Ramos (cell line): ENCODE measurements at regions not wholly inside any gene's neighbourhood (a gene's known extent, or its start where the extent isn't known, plus 50 kb on each side); places are given as distances from the start of the nearest gene placed in this dataset.
"Not testable (repeated sequence)": the region's sequence is repeated elsewhere in the genome, so short reads cannot be mapped to it uniquely, and the experiment has no call there.

Experiments
- in situ Hi-C: fragments of 300-500 bp; cut with MboI; formaldehyde crosslinking; loops from one replicate; pipeline ENCODE4 v1.14.3; 2022; ENCODE audit warnings: low sequenced_read_pairs; ENCODE audit not compliant: unreplicated experiment

DNA sequence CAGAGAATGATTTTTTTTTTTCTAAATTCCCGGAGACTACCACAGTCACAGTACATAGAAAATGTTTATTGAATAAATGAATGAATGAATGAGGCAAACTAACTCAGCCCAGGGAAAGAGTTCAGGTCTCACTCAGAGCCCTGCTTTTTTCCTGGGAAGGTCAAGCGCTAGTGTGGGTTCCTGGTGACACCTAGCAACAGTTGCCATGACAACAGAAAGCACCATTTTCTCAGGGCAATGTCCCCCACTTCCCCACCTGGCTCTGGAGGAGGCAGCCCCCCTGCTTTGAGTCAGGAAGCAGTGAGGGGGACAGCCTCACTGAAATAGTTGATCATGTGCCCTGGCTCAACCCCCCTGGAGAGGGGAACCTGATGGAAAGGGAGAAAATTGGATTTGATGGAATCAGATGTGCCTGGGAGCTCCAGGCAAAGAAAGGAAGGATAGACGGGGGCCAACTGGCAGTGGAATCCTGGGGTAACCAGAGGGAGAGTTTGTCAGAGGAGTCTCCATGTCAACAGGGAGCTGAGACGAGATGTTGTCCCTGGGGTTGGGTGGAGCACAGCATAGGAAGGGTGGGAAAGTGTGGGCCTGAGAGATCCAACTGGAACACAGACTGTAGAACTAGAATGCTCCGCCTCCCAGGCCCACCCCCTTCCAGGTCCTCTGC is 242.2 kb upstream of the CCL2 start:
- in situ Hi-C loops = no loop called here

DNA sequence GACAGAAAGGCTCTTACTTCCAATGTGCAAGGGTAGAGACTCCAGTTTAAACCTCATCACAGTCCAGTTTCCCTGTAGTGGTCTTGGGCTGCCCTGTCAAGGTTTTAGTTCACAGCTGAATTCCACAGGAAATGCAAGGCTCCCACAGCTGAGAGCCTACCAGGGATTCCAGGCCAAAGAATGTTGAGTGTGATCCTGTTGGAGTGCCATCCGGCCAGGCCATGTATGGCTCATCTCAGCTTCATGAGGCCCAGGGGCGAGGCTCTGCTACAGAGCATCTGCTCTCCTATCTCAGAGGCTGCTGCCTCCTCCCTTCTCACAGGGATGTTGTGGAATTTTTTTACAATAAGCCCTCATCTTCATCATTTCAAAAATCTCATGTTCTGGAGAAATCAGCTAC is 239.8 kb upstream of the CCL2 start:
- in situ Hi-C loops = no loop called here

DNA sequence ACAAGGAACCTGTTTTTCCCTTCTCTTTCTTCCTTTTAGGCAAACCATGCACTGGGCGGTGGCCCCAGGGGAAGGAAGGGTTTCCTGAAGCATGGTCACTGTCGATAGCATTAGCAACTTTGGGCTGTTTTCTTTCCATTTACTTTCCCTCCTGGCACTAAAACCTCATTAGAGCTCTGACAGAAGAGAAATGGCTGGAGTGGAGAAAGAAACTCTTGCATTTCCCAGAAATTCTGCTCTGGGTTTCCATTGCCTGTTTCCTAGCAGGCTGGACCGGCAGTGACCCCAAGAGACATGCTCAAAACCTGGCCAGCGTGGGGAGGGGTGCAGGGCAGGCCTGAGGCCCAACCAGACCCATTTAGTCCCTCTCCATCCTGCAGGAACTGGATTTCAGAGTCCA is 230.7 kb upstream of the CCL2 start:
- in situ Hi-C loops = no loop called here

DNA sequence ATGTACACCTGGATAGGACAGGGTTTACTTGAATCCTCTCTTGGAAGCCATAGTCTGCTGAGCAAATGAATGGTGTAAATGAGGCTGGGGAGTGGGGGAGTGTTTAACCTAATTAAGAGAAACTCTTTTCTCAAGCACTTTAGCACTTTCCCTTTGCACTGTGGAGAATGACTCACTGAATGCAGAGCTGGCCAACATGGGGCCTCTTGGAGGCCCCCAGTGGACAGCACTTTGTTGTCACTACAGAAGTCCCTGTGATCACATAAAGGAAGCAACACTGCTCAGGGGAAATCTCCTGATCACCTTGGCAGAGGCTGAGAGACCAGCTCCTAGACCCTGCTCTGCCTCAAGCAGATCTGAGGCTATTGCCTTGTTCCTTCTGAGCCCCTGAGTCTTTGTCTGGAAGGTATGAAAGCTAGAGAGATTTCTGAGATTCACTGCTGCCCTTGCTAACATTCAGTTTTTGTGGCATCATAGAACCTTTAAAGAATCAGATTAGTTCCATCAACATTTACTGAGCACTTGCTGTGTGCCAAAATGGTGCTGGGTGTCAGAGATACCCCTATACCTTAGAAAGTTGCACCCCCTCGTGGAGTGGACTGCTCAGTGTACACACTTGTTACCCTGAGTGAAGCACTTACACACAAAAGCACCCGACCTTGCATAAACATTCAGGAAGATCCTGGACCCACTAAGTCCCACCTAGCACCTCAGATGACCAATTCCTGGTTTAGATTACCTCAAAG is 230.1 kb upstream of the CCL2 start:
- in situ Hi-C loops = no loop called here

DNA sequence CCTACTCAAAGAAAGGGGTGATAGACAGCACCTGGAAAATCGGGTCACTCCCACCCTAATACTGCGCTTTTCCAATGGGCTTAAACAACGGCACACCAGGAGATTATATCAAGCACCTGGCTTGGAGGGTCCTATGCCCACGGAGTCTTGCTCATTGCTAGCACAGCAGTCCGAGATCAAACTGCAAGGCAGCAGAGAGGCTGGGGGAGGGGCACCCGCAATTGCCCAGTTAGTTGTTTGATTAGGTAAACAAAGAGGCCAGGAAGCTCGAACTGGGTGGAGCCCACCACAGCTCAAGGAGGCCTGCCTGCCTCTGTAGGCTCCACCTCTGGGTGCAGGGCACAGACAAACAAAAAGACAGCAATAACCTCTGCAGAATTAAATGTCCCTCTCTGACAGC is 224.5 kb upstream of the CCL2 start:
- in situ Hi-C loops = not testable (repeated sequence)

DNA sequence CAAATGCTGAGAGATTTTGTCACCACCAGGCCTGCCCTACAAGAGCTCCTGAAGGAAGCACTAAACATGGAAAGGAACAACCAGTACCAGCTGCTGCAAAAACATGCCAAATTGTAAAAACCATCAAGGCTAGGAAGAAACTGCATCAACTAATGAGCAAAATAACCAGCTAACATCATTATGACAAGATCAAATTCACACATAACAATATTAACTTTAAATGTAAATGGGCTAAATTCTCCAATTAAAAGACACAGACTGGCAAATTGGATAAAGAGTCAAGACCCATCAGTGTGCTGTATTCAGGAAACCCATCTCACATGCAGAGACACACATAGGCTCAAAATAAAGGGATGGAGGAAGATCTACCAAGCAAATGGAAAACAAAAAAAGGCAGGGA is 222.8 kb upstream of the CCL2 start:
- in situ Hi-C loops = not testable (repeated sequence)

DNA sequence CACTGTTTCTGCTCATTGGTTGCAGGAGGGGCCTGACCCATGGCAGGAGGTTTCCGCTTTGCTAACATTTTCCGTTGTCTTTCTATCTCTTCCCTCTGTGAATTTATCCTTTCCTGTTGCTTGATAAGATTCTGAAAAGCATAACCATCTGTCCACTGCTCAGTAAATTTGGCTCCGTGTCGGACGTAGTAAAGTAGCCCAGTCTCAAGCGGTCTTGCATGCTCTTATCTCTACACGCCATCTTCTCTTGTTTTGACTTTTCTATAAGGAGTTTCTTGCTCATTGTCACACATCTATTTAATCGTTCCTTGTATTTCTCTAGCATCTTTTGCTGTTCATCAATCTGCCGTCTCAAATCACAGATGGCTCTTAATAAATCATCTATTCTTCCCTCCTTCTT is 216.3 kb upstream of the CCL2 start:
- in situ Hi-C loops = not testable (repeated sequence)

DNA sequence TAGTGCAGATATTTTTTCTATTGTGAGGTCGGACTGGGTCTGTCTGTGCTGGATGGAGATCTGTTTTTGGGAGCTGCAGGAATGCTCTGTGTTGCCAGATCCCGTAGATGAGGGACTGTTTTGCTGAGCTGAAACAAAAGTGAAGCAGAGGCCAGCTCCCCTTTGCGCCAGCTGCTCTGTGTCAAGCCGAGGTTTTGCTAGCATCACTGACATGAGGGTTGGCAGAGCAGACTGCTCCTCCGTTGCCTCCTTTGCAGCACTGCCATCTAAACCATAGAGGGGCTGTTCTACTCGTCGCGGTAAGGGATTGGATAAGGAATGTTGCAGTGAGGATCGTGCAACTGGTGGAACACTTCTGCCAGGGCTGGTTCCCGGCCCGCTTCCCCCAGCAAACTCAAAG is 215.9 kb upstream of the CCL2 start:
- in situ Hi-C loops = not testable (repeated sequence)

DNA sequence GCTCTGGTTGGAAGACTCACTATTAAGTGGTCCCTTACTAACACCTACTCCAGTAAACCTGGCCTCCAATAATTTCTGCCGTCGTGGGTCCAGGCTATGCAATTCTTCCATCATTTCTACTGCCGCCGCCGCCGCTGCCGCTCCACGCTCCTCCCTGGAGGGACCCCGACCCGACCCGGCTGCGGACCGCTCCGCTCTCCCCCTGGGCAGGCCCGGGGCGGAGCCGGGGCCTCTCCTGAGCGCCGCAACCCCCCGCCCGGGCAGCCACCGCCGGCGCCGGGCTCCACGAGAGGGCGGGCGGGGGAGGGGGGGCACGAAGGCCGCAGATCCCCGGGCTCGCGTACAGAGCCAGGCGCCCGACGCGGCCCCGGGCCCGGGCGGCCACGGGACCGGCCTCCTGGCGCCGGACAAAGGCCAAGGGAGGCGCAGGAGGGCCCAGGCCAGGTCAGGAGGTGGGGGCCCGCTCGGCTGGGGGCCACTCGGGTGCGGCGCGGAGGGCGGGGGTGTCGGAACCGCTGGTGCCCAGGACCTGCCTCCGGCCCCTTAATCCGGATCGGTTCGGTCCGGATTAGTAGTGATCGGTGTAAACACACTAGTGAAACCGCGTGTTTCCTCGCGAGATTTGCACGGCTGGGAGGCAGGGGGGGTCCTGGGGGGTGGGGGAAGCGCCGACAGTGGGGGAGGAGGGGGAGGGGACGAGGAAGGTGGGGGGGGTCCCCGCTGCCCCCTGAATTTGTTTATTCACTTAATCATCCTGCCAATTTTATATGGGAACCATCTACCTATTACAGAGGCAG is 215.1 kb upstream of the CCL2 start:
- in situ Hi-C loops = not testable (repeated sequence)

DNA sequence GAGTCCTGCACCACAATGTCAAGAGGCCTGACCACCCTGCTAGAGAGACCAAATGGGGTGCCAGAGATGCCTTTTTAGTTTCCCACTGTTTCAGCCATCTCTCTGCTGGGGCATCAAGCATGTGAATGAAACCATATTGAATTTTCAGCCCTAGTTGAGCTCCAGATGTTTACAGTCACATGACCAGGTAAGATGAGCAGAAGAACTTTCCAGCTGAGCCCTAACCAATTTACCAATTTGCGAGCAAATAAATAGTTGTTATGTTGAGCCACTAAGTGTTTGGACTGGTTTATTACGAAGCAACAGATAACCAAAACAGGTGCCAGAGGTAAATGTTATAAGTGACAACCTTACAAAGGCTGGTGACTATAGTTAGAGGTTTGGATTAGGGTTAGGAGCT is 209.1 kb upstream of the CCL2 start:
- in situ Hi-C loops = no loop called here

DNA sequence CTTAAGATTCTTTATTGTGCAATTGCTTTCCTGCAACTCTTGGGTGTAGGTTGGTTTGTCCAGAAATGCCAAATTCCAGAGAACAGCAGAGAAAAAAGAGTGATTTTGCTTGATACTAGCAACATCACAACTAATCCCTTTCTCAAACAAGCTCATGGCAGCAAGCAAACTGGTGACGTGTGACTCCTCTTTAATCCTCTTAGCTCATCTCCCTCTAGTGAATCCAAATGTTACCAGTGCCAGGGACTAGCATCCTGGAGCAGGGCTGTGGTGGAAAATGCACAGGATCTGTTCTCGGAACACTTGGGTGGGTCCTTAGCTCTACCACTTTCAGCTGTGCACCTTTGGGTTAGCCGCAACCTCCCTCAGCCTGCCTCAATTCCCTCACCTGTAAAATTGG is 204.0 kb upstream of the CCL2 start:
- in situ Hi-C loops = no loop called here

DNA sequence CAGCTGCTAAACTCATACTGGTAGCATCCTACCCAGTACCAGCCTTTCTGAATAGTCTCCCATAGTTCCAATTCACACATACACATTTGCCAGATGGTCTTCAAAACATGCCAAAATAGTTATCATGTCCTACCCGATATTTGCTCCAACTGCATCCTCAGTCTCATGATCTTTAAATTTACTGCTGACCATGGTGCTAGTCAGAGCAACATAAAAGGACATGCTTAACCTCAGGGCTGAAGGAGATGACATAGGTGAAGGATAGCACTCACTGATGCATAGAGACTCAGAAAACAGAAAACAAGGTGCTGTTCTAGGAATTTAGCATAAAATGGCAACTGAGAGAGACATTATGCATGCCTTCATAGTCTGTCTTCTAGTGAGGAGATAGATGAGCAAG is 200.6 kb upstream of the CCL2 start:
- in situ Hi-C loops = no loop called here

DNA sequence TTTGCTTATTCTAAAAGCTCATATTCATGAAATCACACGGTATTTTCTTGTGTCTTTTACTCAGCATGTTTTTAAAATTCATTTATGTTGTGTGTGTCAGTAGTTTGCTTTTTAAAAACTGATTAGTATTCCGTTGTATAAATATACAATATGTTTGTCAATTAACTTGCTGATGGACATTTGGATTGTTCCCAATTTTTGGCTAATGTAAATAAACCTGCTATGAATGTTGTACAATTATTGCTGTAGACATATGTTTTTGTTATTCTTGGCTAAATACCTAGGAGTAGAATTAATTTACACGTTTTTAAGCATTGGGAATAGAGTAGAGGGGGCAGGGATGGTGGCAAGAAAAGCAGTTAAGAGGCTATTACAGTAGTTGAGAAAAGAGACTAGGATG is 199.5 kb upstream of the CCL2 start:
- in situ Hi-C loops = no loop called here

DNA sequence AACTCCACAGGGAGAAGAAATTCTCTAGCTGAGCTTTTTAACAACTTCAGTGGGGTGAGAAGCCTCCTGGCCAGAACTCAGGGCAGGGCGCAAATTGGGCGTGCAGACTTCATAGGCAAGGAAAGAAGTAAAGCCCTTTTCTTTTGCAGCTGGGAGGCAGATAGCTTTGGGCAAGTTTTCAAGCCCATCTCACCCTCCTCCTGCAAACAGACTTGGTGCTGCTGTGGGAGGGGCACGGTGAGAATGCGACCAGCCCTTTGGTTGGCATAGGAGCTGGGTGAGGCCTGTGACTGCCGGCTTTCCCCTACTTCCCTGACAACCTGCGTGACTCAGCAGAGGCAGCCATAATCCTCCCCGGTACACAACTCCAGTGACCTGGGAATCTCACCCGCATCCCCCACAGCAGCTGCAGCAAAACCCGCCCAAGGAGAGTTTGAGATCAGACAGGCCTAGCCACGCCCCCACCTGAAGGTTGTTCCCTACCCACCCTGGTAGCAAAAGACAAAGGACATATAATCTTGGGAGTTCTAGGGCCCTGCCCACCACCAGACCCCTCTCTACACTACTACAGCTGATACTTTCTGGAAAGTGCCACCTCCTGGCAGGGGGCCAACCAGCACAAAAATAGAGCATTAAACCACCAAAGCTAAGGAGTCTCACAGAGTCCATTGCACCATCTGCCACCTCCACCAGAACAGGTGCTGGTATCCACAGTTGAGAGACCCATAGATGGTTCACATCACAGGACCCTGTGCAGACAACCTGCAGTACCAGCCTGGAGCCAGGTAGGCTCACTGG is 195.5 kb upstream of the CCL2 start:
- in situ Hi-C loops = no loop called here

DNA sequence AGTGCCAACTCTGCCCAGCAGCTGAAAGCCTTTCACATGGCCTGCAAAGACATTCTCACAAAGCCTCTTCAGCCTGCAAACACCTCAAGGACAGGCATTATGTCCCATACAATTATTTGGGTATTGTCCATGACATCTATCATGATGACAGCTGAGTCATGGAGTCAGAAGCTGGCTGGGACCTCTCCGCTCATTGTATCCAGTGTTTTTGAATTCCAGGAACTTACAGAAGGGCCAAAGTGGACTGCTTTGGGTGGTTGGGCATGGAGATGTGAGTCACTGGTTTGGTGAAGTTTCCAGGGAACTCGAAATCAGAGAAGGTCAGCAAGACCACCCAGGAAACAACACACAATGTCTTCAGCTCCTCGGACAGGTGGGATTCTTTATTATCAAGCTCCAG is 188.6 kb upstream of the CCL2 start:
- in situ Hi-C loops = no loop called here

DNA sequence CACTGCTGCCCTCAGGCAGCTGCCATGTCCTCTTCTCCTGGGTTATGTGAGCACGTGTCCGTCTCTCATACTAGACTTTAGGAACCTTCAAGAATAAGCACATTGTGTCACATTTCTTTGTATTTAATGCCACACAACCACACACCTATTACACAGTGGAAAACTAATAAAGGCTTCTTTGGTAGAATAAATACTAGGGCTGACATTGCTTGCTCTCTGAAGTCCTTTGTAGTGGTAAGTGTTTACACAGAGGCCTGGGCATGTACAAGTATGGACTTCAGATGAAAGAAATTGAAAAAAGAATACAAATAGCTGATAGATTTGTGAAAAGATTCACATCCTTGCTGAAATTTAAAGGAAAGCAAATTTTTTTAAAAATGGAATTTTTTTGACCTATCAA is 188.1 kb upstream of the CCL2 start:
- in situ Hi-C loops = no loop called here

DNA sequence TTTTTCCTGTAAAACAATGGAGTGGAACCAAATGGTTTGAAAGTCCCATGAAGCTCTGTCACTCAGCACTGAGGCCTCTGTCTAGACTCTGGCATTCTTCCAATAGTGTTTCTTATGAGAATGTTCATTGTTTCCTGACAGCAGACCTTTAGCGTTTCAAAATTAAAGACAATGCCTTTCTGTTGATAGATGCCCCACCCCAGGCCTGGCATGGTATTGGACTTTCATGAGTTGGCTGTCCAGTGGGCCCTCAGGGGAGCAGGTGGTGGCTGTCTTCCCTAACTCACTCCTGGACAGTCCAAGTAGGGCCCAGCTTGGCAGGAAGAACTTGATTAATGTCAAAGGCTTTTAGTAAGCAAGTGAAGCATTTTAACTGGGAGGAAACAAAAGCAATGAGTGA is 186.5 kb upstream of the CCL2 start:
- in situ Hi-C loops = no loop called here

DNA sequence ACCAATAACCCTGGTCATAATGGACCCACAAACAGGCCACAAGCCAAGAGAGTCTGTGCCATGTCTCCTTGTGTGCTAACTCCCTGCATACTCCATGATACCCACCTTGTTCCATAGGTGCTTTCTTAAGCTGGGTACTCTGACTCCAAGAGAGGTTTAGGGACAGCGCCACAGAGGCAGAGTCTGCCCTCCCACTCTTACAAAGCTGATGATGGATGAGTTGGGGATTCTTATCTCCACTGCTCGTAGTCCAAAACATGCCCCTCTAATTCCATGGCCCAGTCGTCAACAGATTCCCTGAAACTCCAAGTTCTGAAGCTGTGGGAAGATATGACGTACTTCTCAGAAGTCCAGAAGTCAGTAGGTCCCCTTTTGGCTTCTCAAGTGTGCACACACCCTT is 184.4 kb upstream of the CCL2 start:
- in situ Hi-C loops = no loop called here

DNA sequence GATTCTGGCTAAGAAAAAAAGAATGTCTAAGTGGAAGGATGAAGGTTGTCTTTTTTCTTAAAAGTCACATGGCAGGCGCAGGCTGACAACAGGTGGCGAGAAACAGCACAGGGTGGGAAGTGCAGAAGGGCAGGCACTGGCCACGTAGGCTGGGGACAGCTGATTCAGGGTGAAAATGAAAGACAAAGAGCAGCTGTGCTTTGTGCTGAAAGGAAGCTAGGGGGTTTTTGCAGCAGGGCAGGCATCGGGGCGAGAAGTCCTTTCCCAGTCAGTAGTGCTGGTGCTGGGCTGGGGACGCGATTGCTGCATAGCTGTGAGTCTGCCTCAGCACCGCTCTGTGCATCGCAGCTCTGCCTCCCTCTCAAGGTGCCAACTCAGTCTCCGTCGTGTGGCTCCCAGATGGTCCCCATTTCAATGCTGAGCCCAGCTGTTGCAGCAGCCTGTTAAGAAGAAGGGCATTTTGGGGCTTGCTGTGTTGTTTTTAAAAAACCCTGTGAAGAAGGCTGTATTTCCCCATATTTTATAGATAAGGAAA is 183.1 kb upstream of the CCL2 start:
- in situ Hi-C loops = no loop called here

DNA sequence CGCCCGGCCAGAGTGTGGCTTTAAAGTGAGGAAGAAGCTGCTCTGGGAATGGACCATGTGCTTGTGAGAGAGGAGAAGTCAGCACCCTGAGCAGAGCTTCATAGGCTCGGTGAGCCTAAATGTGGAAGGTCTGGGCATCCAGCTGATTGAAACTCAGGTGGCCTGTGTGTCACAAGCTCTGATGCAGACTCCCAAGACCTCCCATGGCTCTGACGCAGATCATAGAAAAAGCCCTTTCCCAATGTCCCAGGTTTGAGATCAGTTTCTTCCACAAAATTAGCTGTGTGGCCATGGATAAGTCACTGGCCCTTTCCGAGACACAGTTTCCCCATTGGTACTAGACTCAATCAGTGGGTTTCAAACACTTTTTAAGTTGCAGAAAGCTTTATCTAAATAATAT is 180.0 kb upstream of the CCL2 start:
- in situ Hi-C loops = no loop called here
